ENCODE measurements at regions not wholly inside any gene's neighbourhood (a gene's known extent, or its start where the extent isn't known, plus 50 kb on each side); places are given as distances from the start of the nearest gene placed in this dataset.

DNA sequence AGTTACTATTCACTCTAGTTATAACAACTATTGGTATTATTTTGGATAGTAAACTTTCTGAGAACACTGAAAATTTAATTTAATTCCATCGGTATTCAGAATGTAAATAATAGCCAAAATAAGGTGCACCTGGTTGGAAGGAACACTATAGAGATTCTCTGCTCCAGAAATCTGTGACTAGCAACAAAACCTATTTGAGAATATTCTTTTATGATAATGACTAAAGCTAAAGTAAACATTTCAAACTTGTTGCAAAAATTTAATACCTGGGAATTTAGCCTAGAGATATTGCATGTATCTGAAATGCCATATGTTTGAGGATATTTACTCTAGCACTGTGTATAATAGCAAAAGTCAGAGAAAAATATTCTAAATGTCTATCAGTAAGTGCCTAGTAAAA, 144.1 kb downstream of the PLK2 start:
- no peaks in the 10 kb centered on the region for H3K36me3 ChIP-seq (ENCODE audit: control insufficient read depth, insufficient read depth, low read length)
- ATAC-seq (no peak), DNase-seq (ENCODE audit: low read depth, low spot score) (no peak)
- TF ChIP-seq CTCF (IDR thresholded peaks at IDR 0.05) (no peak), REST (IDR thresholded peaks at IDR 0.05; ENCODE audit: insufficient read depth in 1 of 2, low read depth in 2 of 2, low read length in 1 of 2) (no peak), SIN3A (IDR thresholded peaks at IDR 0.05; ENCODE audit: borderline replicate concordance, insufficient read depth, low read depth, low read length) (no peak), TCF7L2 (IDR thresholded peaks at IDR 0.05; ENCODE audit: low read depth, low read length) (no peak), POLR2AphosphoS5 (IDR thresholded peaks at IDR 0.05; ENCODE audit: low read depth, low read length) (no peak)
- no peak overlapping the region for H3K4me3 ChIP-seq (ENCODE audit: low read depth in 2 of 2, low read length in 2 of 2)
- BruUV-seq (replicated peaks): no TSS peak
- no peaks in the 10 kb centered on the region for H3K9me3 ChIP-seq (ENCODE audit: control insufficient read depth, insufficient read depth, low read depth, low read length)
- ChIA-PET CTCF (no interaction called here), POLR2A (no interaction called here)
- in situ Hi-C loops (cut with HindIII; ENCODE audit: low pct_unique_long_range_greater_than_20kb, low sequenced_read_pairs) (no loop called here), intact Hi-C loops (cut with micrococcal nuclease; ENCODE audit: unreplicated experiment) (no loop called here)
- peak overlapping the region; percentile 21; the same call in 1 of the 2 replicates for H3K27ac ChIP-seq (ENCODE audit: low read length)
- no peaks in the 10 kb centered on the region for H3K4me1 ChIP-seq (ENCODE audit: control insufficient read depth, insufficient read depth, low read length)
- H3K27me3 ChIP-seq (ENCODE audit: control insufficient read depth, insufficient read depth, low read length): no peaks in the 10 kb centered on the region

GRCh38 chr5:58314356-58315210, 145.3 kb downstream of the PLK2 start:
- H3K36me3 ChIP-seq (ENCODE audit: control insufficient read depth, insufficient read depth, low read length): no peaks in the 10 kb centered on the region
- ChIA-PET POLR2A (interaction anchor here (0.6 kb wide), 1 partner anchor 16 kb away, joined by 3 read pairs; no protein-coding TSS in a partner anchor), CTCF (interaction anchor here (0.6 kb wide), 1 partner anchor 577 kb away, joined by 5 read pairs; no protein-coding TSS in a partner anchor)
- intact Hi-C loops (cut with micrococcal nuclease; ENCODE audit: unreplicated experiment): no loop called here
- no peaks in the 10 kb centered on the region; the same call in 1 of the 2 replicates for H3K9me3 ChIP-seq (ENCODE audit: control insufficient read depth, insufficient read depth, low read depth, low read length)
- TF ChIP-seq POLR2AphosphoS5 (IDR thresholded peaks at IDR 0.05; ENCODE audit: low read depth, low read length): no peak
- TF ChIP-seq SIN3A (IDR thresholded peaks at IDR 0.05; ENCODE audit: borderline replicate concordance, insufficient read depth, low read depth, low read length): no peak
- TF ChIP-seq REST (IDR thresholded peaks at IDR 0.05; ENCODE audit: insufficient read depth in 1 of 2, low read depth in 2 of 2, low read length in 1 of 2): no peak
- TF ChIP-seq CTCF (IDR thresholded peaks at IDR 0.05): no peak
- no peak for TF ChIP-seq TCF7L2 (IDR thresholded peaks at IDR 0.05; ENCODE audit: low read depth, low read length)
- no peak overlapping the region for H3K4me3 ChIP-seq (ENCODE audit: low read depth in 2 of 2, low read length in 2 of 2)
- ATAC-seq (no peak), DNase-seq (ENCODE audit: low read depth, low spot score) (no peak)
- in situ Hi-C loops (cut with HindIII; ENCODE audit: low pct_unique_long_range_greater_than_20kb, low sequenced_read_pairs): no loop called here
- no peaks in the 10 kb centered on the region for H3K4me1 ChIP-seq (ENCODE audit: control insufficient read depth, insufficient read depth, low read length)
- peak overlapping the region; percentile 4; the same call in 1 of the 2 replicates for H3K27ac ChIP-seq (ENCODE audit: low read length)
- no TSS peak for BruUV-seq (replicated peaks)
- H3K27me3 ChIP-seq (ENCODE audit: control insufficient read depth, insufficient read depth, low read length): no peaks in the 10 kb centered on the region

Data from Panc1 (cell line).